Stimulated activated CD8-positive, alpha-beta memory T cell treated with anti-CD3 and anti-CD28 coated beads, Interleukin-7, amount 100 ng/mL, for 48 hours (primary cell): ENCODE measurements at regions not wholly inside any gene's neighbourhood (a gene's known extent, or its start where the extent isn't known, plus 50 kb on each side); places are given as distances from the start of the nearest gene placed in this dataset.

Experiments used
- DNase-seq, 2 donors: peaks; one replicate each; pipeline ENCODE4 v3.0.0-alpha.2; 2020; ENCODE audit warnings: low read depth in 1 of 2; ENCODE audit errors: extremely low read depth in 1 of 2

GRCh38 chr14:97246648-97247047, 449.5 kb downstream of the VRK1 start:
- no peak for DNase-seq

DNA sequence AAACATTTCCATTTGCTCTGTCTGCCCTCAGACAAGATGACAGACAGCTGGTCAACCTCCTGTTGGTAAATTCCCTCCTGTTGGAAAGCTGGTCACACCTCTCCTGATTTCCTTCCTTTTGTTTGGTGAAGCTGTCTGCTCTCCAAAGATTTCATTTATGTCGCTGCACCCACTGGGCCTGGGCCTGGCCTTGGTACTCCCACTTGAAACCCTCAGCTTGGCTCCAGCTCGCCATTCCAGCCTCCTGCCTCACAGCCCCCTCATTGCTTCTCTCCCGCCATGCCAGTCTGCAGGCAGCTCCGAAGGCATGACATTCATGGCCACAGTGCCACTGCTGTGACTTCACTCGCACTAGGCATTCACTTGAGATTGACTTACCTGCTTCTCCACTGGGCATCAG, 451.8 kb downstream of the VRK1 start:
- DNase-seq = no peak

GRCh38 chr14:97250931-97251330, 453.7 kb downstream of the VRK1 start:
- DNase-seq = no peak

DNA sequence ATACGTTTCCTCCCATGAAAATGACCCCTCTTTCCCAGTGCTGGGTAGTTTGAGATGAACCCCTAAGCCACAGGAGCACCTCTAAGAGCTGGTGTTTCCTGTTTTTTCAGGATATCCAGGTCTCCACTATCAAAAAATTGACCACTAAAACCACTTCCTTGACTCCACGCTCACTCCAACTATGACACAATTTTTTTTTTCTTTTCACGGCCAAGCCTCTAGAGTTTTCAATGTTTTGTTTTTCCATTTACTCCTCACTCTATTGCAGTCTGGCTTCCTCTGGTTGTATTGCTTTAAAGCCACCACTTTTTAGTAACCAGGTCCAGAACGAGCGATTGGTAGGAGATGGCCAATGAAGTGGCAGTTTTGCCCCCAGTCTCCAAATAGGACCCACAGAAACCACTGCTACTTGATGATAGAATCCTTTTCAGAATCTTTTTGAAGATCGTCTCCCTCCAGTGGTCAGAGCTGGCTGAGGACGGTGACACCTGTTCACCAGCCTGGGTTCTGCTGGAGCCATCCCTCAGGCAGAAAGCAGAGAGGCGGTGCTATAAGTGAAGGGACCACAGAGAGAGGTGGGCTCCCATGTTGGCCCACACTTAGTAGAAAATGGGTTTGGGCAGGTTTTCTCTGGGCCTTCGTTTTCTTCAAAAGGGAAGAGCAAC, 454.4 kb downstream of the VRK1 start:
- DNase-seq = no peak

DNA sequence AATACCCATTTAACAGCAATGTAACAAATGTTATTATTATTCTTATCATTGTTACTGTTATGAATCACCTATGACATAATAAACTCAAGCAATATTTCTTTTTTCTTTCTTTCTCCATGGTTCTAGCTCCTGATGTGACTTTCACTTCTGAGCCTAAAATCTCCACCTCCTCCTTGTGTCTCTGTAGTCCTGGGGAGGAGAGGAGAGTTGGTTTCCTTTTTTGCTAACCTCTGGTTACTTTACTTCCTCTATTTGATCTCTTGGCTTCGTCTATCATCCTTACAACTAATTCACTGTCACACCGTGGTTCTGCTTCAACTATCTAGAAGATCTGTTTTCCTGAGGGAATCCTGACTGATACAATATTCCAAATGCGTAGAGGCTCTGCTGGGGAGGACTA, 456.6 kb downstream of the VRK1 start:
- no peak for DNase-seq

DNA sequence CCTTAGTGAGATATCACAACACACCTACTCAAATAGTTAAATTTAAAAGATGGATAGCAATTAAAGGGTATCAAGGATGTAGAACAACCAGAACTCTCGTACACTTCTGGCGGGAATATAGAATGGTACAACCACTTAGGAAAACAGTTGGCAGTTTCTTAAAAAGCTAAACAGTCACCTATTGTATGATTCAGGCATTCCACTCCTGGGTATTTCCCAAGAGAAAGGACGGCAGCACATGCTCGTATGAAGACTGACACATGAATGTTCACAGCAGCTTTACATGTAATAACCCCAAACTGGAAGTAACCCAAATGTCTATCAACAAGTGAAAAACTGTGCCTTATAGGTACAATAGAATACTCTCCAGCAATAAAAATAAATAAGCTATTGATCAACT, 465.2 kb downstream of the VRK1 start:
- no peak for DNase-seq

DNA sequence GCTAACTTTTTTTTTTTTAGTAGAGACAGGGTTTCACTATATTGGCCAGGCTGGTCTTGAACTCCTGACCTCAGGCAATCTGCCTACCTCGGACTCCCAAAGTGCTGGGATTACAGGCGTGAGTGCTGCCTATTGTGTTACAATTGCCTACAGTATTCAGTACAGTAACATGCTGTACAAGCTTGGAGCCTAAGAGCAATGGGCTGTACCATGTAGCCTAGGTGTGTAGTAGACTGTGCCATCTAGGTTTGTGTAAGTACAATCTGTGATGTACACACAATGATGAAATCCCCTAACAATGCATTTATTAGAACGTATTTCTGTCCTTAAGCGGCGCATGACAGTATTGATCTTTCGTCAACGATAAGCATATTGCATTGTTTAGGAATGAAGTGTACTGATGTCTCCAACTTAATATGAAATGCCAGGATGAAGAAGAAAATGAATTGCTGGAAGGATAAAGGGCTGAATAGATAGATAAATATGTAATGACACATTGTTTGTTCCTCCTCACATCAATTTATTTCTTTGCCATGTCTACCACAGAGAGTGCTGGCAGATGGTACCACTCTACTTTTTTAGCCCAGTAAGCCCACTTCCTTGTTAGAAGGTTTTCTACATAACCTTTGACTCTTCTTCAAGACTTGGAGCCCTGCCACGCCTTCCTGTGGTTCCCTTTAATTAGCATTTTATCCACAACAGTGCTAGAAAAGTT, 467.5 kb downstream of the VRK1 start:
- DNase-seq = no peak

DNA sequence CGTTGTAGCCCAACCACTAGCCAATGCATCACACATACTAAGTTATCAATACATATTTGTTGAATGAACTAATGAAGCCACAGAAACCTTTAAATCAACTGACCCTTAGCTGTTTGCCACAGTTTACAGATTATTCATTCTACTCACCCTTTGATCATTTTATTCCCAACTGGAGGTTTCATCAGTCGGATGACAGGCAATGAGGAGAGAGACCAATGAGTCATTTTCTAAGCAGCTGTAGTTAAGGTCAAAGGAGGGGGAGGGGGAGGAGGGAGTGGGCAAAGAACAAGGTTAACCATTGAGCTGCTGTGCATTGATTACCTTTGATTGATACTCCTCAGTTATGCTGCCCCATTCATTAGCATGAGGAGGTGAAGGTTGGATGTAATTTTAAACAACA, 469.5 kb downstream of the VRK1 start:
- no peak for DNase-seq

DNA sequence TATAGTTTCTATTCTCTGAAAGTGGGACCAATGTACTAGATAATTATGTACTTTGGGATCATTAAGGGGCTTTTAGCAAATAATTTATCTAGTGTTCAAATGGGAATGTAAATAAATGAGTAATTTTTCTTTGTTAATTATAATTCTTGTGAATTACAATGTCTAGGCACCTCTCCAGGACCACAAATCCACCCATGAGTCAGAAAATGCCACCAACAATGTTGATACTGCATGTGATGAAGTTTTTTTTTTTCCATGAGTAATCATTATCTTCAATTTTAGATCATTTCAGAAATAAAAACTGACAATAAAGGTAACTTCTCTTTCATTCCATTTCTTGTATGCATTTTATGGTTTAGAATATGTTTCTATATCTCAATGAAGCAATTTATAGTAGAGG, 470.3 kb downstream of the VRK1 start:
- no peak for DNase-seq

- DNase-seq = no peak
These were observed 470.9 kb downstream of the VRK1 start for GRCh38 chr14:97268097-97268496.

GRCh38 chr14:97270308-97270707, 473.1 kb downstream of the VRK1 start:
- DNase-seq = no peak

DNA sequence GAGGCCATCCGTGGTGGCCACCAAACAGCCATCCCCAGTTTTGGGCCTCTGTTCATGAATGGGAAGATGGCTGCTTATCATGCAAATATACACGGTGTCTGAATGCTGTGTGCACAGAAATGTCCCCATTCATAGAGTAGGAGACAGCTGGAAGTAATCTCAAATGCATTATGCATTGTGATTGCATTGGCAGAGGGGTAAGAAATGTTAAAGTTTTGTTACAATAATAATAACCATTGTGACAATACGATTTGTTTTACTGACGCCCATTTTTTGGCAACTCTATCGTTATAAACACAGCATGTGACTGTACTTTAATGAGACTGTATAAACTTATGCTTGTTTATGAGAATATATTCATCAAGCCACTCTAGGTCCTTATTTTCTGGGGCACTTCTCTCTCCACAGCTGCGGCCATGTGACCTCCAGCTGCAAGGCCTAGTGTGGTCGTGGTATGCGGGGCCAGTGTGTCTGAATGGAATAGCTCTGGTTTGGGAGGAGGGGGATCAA, 474.3 kb downstream of the VRK1 start:
- DNase-seq = no peak

DNA sequence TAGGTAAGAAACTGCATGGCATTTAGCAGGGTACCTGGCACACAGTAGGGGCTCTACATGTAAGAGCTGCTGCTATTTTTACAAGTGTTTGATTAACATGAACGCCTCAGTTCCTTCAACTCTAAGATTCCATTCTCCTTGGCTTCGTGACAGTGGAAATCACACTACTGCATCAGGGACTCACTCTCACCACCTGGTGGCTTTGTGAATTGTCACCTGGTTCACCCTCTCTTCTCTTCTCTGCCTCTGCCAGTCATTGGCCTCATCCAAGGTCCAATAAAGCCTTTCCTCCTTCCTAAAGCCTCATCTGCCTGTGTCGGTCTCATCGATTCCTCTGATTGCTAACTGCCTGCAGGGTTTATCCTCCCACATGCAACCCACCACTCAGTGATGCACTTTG, 476.4 kb downstream of the VRK1 start:
- no peak for DNase-seq

DNA sequence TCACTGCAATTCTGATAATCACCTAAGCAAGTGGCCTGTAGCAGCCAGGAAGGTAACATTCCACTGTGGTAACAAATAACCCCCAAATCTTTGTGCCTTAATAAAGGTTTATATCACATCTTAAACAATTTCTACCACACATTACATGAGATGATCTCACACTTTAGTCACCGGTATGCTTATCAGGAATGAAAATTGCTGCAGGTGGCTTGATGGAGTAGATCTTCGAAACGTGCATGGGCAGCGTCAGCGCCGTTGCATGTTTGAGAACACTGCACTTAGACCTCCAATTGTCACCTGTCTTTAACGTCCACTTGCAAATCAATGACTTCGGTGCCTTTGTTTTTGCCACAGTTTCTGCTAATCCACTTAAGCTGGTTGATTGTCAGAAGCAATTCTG, 477.4 kb downstream of the VRK1 start:
- DNase-seq = no peak

- no peak for DNase-seq
These were observed 478.1 kb downstream of the VRK1 start for GRCh38 chr14:97275276-97275675.

DNA sequence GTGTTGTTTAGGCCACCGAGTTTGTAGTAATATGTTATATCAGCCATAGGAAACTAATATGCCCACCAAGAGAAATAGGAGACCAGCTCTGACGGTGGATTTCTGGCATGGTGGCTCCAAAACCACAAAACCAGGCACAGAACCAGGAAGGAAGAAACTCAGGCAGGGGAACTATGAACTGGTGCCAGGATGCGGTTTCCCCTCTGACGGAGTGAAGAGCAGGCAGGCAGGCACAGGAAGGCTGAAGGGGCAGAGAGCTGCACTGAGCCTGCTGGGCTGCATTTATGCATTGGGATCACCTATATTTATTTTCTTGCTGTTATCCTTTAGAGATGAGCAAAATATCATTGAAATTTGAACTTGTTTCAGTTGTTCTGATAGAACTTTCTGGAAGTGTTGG, 479.4 kb downstream of the VRK1 start:
- no peak for DNase-seq

DNA sequence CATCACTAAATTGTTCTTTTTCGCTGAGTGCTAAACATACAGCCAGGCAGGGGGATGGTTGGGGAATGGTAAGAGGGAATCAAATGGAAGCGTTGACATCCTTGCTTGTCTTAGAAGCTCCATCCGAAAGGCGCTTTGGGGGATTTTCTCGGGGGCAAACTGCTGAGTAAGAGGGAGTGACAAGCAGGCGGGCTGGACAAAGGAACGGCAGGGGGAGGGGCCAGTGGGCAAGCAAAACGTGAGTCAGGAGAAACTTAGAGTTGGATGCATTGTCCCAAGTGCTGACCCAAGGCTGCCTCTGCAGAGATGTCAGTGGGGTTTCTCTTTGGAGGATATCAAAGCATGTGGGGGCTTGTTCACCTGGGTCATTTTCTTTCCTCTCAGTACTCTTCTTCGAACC, 480.5 kb downstream of the VRK1 start:
- no peak for DNase-seq

DNA sequence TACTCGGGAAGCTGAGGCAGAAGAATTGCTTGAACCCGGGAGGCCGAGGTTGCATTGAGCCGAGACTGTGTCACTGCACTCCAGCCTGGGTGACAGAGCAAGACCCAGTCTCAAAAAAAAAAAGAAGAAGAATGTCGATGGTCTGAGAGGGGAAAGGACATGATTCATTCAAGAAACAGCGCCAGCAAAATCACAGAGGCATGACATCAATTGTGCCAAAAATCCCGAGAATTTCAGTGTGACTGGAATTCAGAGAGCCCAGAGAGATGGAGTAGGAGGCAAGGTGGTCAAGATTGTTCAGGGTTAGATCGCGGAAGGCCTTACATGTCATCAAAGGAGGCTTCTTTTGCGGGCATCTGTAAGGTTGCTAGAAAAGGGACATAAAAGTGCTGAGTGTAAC, 483.3 kb downstream of the VRK1 start:
- DNase-seq = no peak

DNA sequence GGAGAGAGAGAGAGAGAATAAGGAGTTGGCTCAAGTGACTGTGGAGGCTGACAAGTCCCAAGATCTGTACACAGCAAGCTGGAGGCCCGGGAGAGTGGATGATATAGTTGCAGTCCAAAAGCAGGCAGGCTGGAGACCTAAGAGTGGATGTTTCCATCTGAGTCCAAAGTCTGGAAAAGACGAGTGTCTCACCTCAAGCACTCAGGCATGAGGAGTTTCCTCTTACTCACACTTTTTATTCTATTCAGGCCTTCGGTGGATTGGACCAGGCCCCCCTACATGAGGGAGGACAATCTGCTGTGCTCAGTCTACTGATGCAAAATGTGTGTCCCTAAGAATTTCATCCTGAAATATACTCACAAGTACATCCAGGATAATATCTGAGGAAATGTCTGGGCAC, 484.6 kb downstream of the VRK1 start:
- no peak for DNase-seq

GRCh38 chr14:97282210-97283004, 485.2 kb downstream of the VRK1 start:
- no peak for DNase-seq

- no peak for DNase-seq
These were observed 485.8 kb downstream of the VRK1 start for GRCh38 chr14:97283005-97283403.

DNA sequence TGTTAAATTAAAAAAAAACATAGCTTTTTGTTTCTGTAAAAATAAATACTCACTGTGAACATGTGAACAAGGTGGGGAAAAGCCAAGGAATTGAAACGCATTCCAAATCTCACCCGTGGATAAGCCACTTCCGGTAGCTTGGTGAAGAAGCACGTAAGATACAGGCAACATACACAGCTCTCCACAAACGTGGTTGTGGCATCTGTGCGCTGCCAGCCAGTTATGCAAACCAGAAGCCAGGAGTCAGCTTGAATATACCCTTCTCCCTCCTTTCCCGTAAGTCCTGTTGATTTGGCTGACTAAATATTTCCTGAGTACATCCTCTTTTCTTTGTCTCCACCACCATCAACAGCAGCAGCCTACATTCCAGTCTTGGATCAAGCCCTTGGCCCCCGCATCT, 486.2 kb downstream of the VRK1 start:
- no peak for DNase-seq
